K562 (cell line): ENCODE measurements at regions not wholly inside any gene's neighbourhood (a gene's known extent, or its start where the extent isn't known, plus 50 kb on each side); places are given as distances from the start of the nearest gene placed in this dataset.

Experiments
- BRD9 ChIP-seq: fragments of 450-650 bp; IDR thresholded peaks from 2 replicates; pipeline ENCODE4 v1.6.1; 2018; ENCODE audit warnings: low read depth; ENCODE audit not compliant: partially characterized antibody
- EWSR1 ChIP-seq: fragments of 450-650 bp; IDR thresholded peaks from 2 replicates; pipeline ENCODE4 v1.6.1; 2018; ENCODE audit warnings: borderline replicate concordance, mild to moderate bottlenecking, low read depth, moderate library complexity; ENCODE audit not compliant: partially characterized antibody
- FOS ChIP-seq: IDR thresholded peaks from 3 replicates; pipeline ENCODE4 v1.6.1; 2011; ENCODE audit not compliant: insufficient read length; ENCODE audit errors: extremely low read depth
- FOSL1 ChIP-seq: fragments of 200-800 bp; sonication (Bioruptor generic); conservative IDR thresholded peaks from 2 replicates; pipeline ENCODE4 v1.6.1; 2016; ENCODE audit warnings: missing genetic modification characterization, missing compliant biosample characterization
- HSF4 ChIP-seq: fragments of 250-450 bp; sonication (Bioruptor Pico); IDR thresholded peaks from 2 replicates; pipeline ENCODE4 v2.1.2; 2022; ENCODE audit warnings: mild to moderate bottlenecking, moderate library complexity, borderline replicate concordance
- MTA1 ChIP-seq: fragments of 450-650 bp; IDR thresholded peaks from 2 replicates; pipeline ENCODE4 v1.6.1; 2017; ENCODE audit warnings: borderline replicate concordance
- NRF1 ChIP-seq, 2 experiments: fragments of 450-650 bp; IDR thresholded peaks in 1 of 2; conservative IDR thresholded peaks in 1 of 2; 2 replicates each; pipeline ENCODE4 v1.6.1; 2014; ENCODE audit warnings: mild to moderate bottlenecking in 2 of 2
- PML ChIP-seq: IDR thresholded peaks from 2 replicates; pipeline ENCODE4 v1.6.1; 2012; ENCODE audit warnings: low read length, inconsistent platforms
- RAD51 ChIP-seq: fragments of 450-650 bp; IDR thresholded peaks from 2 replicates; pipeline ENCODE4 v1.7.1; 2016; ENCODE audit warnings: low read depth, mild to moderate bottlenecking, borderline replicate concordance
- RBFOX2 ChIP-seq: fragments of 200-400 bp; formaldehyde crosslinking; IDR thresholded peaks from 2 replicates; pipeline ENCODE4 v1.6.1; 2017; ENCODE audit warnings: low read depth, mild to moderate bottlenecking, low read length, moderate library complexity
- SMARCA5 ChIP-seq: fragments of 450-650 bp; IDR thresholded peaks from 2 replicates; pipeline ENCODE4 v1.6.1; 2016
- U2AF2 ChIP-seq: fragments of 200-400 bp; formaldehyde crosslinking; optimal IDR thresholded peaks from 2 replicates; pipeline ENCODE3; 2017; ENCODE audit warnings: low read depth, mild to moderate bottlenecking, low read length
- ZFX ChIP-seq: sonication (generic); formaldehyde crosslinking; IDR thresholded peaks from 2 replicates; pipeline ENCODE4 v1.8.0; 2022; ENCODE audit warnings: mild to moderate bottlenecking, missing genetic modification reagents, moderate library complexity
- ZNF431 ChIP-seq: sonication (generic); formaldehyde crosslinking; IDR thresholded peaks from 2 replicates; pipeline ENCODE4 v1.8.0; 2022; ENCODE audit warnings: mild to moderate bottlenecking, missing genetic modification reagents
- ZNF586 ChIP-seq: fragments of 450-650 bp; formaldehyde crosslinking; conservative IDR thresholded peaks from 2 replicates; pipeline ENCODE4 v1.4.0; 2020; ENCODE audit warnings: mild to moderate bottlenecking, moderate library complexity
- ZNF766 ChIP-seq: fragments of 200-800 bp; sonication (Bioruptor generic); conservative IDR thresholded peaks from 2 replicates; pipeline ENCODE4 v1.6.1; 2016; ENCODE audit warnings: missing genetic modification characterization, missing compliant biosample characterization
- TF ChIP-seq, protein P1 (sequence below), 2 experiments: fragments of 200-800 bp in 1 of 2; sonication (Bioruptor generic) in 1 of 2; sonication (generic) in 1 of 2; formaldehyde crosslinking in 1 of 2; IDR thresholded peaks in 1 of 2; conservative IDR thresholded peaks in 1 of 2; 2 replicates each; pipeline versions ENCODE4 v1.5.0 to v1.6.1; 2016 to 2020; ENCODE audit warnings: missing compliant biosample characterization in 1 of 2, missing genetic modification characterization in 1 of 2, missing genetic modification reagents in 1 of 2
- TF ChIP-seq, protein P2 (sequence below): fragments of 250-450 bp; sonication (Bioruptor Pico); IDR thresholded peaks from 2 replicates; pipeline ENCODE4 v1.8.0; 2022; ENCODE audit warnings: inconsistent platforms
- TF ChIP-seq, protein P3 (sequence below), 2 experiments: fragments of 450-650 bp in 1 of 2; IDR thresholded peaks; 2 replicates each; pipeline ENCODE4 v1.6.1; 2011 to 2017; ENCODE audit warnings: low read depth in 2 of 2, antibody characterized with exemption in 1 of 2, borderline replicate concordance in 1 of 2, low read length in 1 of 2, mild to moderate bottlenecking in 1 of 2, mixed read lengths in 1 of 2; ENCODE audit not compliant: control insufficient read depth in 1 of 2
- TF ChIP-seq, protein P4 (sequence below): sonication (generic); formaldehyde crosslinking; IDR thresholded peaks from 2 replicates; pipeline ENCODE4 v1.8.0; 2022; ENCODE audit warnings: missing genetic modification reagents, mild to moderate bottlenecking, borderline replicate concordance
- TF ChIP-seq, protein P5 (sequence below): sonication (generic); formaldehyde crosslinking; IDR thresholded peaks from 2 replicates; pipeline ENCODE4 v1.9.0; 2022; ENCODE audit warnings: mild to moderate bottlenecking, missing genetic modification reagents

DNA sequence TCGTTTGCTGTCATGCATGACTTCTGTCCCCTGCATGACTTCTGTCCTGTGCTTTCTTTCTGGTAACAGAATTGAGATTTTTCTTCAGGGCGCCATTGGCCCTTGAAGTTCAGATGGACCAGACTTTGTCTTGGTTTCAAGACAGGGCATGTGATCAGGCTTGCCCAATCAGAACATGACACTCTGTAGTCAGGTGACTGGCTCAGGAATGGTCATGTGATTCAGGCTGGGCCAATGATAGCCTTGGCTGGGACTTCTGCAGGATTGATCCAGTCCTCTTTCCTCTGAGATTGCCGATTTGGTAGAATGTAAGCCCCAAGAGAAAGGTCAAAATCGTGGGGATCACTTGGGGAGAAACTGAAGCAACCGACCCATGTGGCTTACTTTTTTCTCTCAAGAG lies 90.5 kb upstream of the ALX4 start (continued):
- TF ChIP-seq ZFX (CRISPR knock-in tag) (no peak), FOSL1 (tag) (0 out of 2 replicates have a peak, but pooled peaks have one; percentile 10), MTA1 (no peak), NRF1 (conservative IDR thresholded peaks at IDR 0.05 in 1 of 2, IDR thresholded peaks at IDR 0.05 in 1 of 2) (no peak), ZNF431 (CRISPR knock-in tag) (no peak), RBFOX2 (no peak), SMARCA5 (no peak), PML (no peak), ZNF586 (CRISPR knock-in tag) (no peak), U2AF2 (no peak), HSF4 (CRISPR knock-in tag) (no peak), RAD51 (peak; percentile 98), FOS (peak; percentile 46), EWSR1 (no peak), ZNF766 (no peak), BRD9 (no peak)
- TF ChIP-seq, protein P1, sequence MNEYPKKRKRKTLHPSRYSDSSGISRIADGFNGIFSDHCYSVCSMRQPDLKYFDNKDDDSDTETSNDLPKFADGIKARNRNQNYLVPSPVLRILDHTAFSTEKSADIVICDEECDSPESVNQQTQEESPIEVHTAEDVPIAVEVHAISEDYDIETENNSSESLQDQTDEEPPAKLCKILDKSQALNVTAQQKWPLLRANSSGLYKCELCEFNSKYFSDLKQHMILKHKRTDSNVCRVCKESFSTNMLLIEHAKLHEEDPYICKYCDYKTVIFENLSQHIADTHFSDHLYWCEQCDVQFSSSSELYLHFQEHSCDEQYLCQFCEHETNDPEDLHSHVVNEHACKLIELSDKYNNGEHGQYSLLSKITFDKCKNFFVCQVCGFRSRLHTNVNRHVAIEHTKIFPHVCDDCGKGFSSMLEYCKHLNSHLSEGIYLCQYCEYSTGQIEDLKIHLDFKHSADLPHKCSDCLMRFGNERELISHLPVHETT (CRISPR knock-in tag; conservative IDR thresholded peaks at IDR 0.05 in 1 of 2, IDR thresholded peaks at IDR 0.05 in 1 of 2) = no peak
- TF ChIP-seq, protein P2, sequence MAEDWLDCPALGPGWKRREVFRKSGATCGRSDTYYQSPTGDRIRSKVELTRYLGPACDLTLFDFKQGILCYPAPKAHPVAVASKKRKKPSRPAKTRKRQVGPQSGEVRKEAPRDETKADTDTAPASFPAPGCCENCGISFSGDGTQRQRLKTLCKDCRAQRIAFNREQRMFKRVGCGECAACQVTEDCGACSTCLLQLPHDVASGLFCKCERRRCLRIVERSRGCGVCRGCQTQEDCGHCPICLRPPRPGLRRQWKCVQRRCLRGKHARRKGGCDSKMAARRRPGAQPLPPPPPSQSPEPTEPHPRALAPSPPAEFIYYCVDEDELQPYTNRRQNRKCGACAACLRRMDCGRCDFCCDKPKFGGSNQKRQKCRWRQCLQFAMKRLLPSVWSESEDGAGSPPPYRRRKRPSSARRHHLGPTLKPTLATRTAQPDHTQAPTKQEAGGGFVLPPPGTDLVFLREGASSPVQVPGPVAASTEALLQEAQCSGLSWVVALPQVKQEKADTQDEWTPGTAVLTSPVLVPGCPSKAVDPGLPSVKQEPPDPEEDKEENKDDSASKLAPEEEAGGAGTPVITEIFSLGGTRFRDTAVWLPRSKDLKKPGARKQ = no peak
- TF ChIP-seq, protein P3, sequence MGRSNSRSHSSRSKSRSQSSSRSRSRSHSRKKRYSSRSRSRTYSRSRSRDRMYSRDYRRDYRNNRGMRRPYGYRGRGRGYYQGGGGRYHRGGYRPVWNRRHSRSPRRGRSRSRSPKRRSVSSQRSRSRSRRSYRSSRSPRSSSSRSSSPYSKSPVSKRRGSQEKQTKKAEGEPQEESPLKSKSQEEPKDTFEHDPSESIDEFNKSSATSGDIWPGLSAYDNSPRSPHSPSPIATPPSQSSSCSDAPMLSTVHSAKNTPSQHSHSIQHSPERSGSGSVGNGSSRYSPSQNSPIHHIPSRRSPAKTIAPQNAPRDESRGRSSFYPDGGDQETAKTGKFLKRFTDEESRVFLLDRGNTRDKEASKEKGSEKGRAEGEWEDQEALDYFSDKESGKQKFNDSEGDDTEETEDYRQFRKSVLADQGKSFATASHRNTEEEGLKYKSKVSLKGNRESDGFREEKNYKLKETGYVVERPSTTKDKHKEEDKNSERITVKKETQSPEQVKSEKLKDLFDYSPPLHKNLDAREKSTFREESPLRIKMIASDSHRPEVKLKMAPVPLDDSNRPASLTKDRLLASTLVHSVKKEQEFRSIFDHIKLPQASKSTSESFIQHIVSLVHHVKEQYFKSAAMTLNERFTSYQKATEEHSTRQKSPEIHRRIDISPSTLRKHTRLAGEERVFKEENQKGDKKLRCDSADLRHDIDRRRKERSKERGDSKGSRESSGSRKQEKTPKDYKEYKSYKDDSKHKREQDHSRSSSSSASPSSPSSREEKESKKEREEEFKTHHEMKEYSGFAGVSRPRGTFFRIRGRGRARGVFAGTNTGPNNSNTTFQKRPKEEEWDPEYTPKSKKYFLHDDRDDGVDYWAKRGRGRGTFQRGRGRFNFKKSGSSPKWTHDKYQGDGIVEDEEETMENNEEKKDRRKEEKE (IDR thresholded peaks at IDR 0.05; ENCODE audit: borderline replicate concordance in 1 of 2, control insufficient read depth in 1 of 2, low read depth in 2 of 2, low read length in 1 of 2) = no peak
- TF ChIP-seq, protein P4, sequence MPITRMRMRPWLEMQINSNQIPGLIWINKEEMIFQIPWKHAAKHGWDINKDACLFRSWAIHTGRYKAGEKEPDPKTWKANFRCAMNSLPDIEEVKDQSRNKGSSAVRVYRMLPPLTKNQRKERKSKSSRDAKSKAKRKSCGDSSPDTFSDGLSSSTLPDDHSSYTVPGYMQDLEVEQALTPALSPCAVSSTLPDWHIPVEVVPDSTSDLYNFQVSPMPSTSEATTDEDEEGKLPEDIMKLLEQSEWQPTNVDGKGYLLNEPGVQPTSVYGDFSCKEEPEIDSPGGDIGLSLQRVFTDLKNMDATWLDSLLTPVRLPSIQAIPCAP (CRISPR knock-in tag) = no peak
- TF ChIP-seq, protein P5, sequence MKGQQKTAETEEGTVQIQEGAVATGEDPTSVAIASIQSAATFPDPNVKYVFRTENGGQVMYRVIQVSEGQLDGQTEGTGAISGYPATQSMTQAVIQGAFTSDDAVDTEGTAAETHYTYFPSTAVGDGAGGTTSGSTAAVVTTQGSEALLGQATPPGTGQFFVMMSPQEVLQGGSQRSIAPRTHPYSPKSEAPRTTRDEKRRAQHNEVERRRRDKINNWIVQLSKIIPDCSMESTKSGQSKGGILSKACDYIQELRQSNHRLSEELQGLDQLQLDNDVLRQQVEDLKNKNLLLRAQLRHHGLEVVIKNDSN (CRISPR knock-in tag) = peak; percentile 98
